NCI-H510A treated with DMSO at 0.1 percent for 48 hours (cell line): ENCODE measurements at regions not wholly inside any gene's neighbourhood (a gene's known extent, or its start where the extent isn't known, plus 50 kb on each side); places are given as distances from the start of the nearest gene placed in this dataset.
A peak's percentile ranks its signal among the peaks of the same experiment; 100 is the strongest.
"Not testable (repeated sequence)": the region's sequence is repeated elsewhere in the genome, so short reads cannot be mapped to it uniquely, and the experiment has no call there.

ENCODE experiments used
- DNase-seq: peaks from one replicate; lab custom pipeline; 2025; lab: John Stamatoyannopoulos, UW

GRCh38 chr4:53714236-53715140 lies 123.2 kb upstream of the LNX1 start:
- no peak for DNase-seq

GRCh38 chr4:53713767-53714166 lies 122.5 kb upstream of the LNX1 start:
- no peak for DNase-seq

GRCh38 chr4:53713296-53713695 lies 122.0 kb upstream of the LNX1 start:
- no peak for DNase-seq

GRCh38 chr4:53712408-53713020 lies 121.2 kb upstream of the LNX1 start:
- no peak for DNase-seq

- no peak for DNase-seq
These were observed 120.6 kb upstream of the LNX1 start for GRCh38 chr4:53711926-53712325.

- no peak for DNase-seq
These were observed 118.4 kb upstream of the LNX1 start for GRCh38 chr4:53709693-53710092.

GRCh38 chr4:53707491-53707890 lies 116.2 kb upstream of the LNX1 start:
- DNase-seq, result no peak

- peak; percentile 82 for DNase-seq
These were observed 115.2 kb upstream of the LNX1 start for GRCh38 chr4:53706422-53707032.

GRCh38 chr4:53705972-53706371 lies 114.7 kb upstream of the LNX1 start:
- no peak for DNase-seq

- DNase-seq, result no peak
These were observed 114.0 kb upstream of the LNX1 start for GRCh38 chr4:53705151-53705764.

- DNase-seq, result no peak
These were observed 113.0 kb upstream of the LNX1 start for GRCh38 chr4:53704329-53704728.

GRCh38 chr4:53703267-53703655 lies 112.0 kb upstream of the LNX1 start:
- DNase-seq, result no peak

- DNase-seq, result peak; percentile 93
These were observed 111.3 kb upstream of the LNX1 start for GRCh38 chr4:53702334-53703266.

GRCh38 chr4:53701260-53701659 lies 110.0 kb upstream of the LNX1 start:
- DNase-seq, result not testable (repeated sequence)

- DNase-seq, result not testable (repeated sequence)
These were observed 108.0 kb upstream of the LNX1 start for GRCh38 chr4:53699310-53699709.

- no peak for DNase-seq
These were observed 105.9 kb upstream of the LNX1 start for GRCh38 chr4:53697016-53697685.

- no peak for DNase-seq
These were observed 104.5 kb upstream of the LNX1 start for GRCh38 chr4:53695540-53696463.

- no peak for DNase-seq
These were observed 103.4 kb upstream of the LNX1 start for GRCh38 chr4:53694666-53695065.

- peak; percentile 72 for DNase-seq
These were observed 102.6 kb upstream of the LNX1 start for GRCh38 chr4:53693909-53694308.

- DNase-seq, result peak; percentile 75
These were observed 102.1 kb upstream of the LNX1 start for GRCh38 chr4:53693408-53693807.
